Subcutaneous abdominal adipose tissue (tissue), 5 donors: ENCODE measurements at regions not wholly inside any gene's neighbourhood (a gene's known extent, or its start where the extent isn't known, plus 50 kb on each side); places are given as distances from the start of the nearest gene placed in this dataset.

Experiments used
- H3K27ac ChIP-seq: one replicate; pipeline ENCODE4 v1.7.0; 2013; ENCODE audit warnings: low read depth, mild to moderate bottlenecking, inconsistent platforms, low read length, moderate library complexity
- H3K27me3 ChIP-seq, 5 donors: one replicate each; pipeline ENCODE4 v1.7.0; 2013; ENCODE audit warnings: low read length in 5 of 5, inconsistent platforms in 1 of 5; ENCODE audit not compliant: control insufficient read depth in 5 of 5, insufficient read depth in 4 of 5
- H3K36me3 ChIP-seq, 5 donors: one replicate each; pipeline ENCODE4 v1.7.0; 2013; ENCODE audit warnings: low read length in 5 of 5; ENCODE audit not compliant: control insufficient read depth in 5 of 5, insufficient read depth in 5 of 5
- H3K4me1 ChIP-seq, 5 donors: one replicate each; pipeline ENCODE4 v1.7.0; 2013; ENCODE audit warnings: low read length in 5 of 5, mild to moderate bottlenecking in 3 of 5, moderate library complexity in 1 of 5; ENCODE audit not compliant: control insufficient read depth in 5 of 5, insufficient read depth in 5 of 5
- H3K4me3 ChIP-seq, 5 donors: one replicate each; pipeline ENCODE4 v1.7.0; 2013; ENCODE audit warnings: low read length in 5 of 5, low read depth in 1 of 5
- H3K9ac ChIP-seq, 5 donors: one replicate each; pipeline ENCODE4 v1.7.0; 2013; ENCODE audit warnings: low read length in 5 of 5, mild to moderate bottlenecking in 4 of 5, moderate library complexity in 3 of 5
- H3K9me3 ChIP-seq, 5 donors: one replicate each; pipeline ENCODE4 v1.7.0; 2013; ENCODE audit warnings: low read length in 5 of 5; ENCODE audit not compliant: control insufficient read depth in 5 of 5
- donor health status: healthy.
- donor health status: healthy.
- donor health status: healthy.
- donor health status: healthy.
- donor health status: healthy.

GRCh38 chr3:106078635-106079034, 209.8 kb upstream of the CBLB start:
- Histone ChIP-seq H3K9ac (no peak overlapping the region), H3K9me3 (no peaks in the 10 kb centered on the region), H3K36me3 (no peaks in the 10 kb centered on the region), H3K4me3 (no peak overlapping the region), H3K27ac (no peak overlapping the region), H3K4me1 (peaks cover 0 to 4% (median 0%) of the 10 kb centered on the region in 5 donors), H3K27me3 (no peaks in the 10 kb centered on the region)

- Histone ChIP-seq H3K27ac (no peak overlapping the region), H3K9me3 (no peaks in the 10 kb centered on the region), H3K4me3 (no peak overlapping the region), H3K36me3 (no peaks in the 10 kb centered on the region), H3K4me1 (peaks cover 0 to 4% (median 0%) of the 10 kb centered on the region in 5 donors), H3K27me3 (no peaks in the 10 kb centered on the region), H3K9ac (peak overlapping the region in 1 of 5 donors; percentile 39)
Measured at GRCh38 chr3:106082616-106083015, 213.8 kb upstream of the CBLB start.

GRCh38 chr3:106083207-106083606, 214.4 kb upstream of the CBLB start:
- Histone ChIP-seq H3K9ac (no peak overlapping the region), H3K4me1 (peaks cover 0 to 4% (median 0%) of the 10 kb centered on the region in 5 donors), H3K27me3 (no peaks in the 10 kb centered on the region), H3K27ac (no peak overlapping the region), H3K4me3 (no peak overlapping the region), H3K9me3 (no peaks in the 10 kb centered on the region), H3K36me3 (no peaks in the 10 kb centered on the region)

GRCh38 chr3:106083854-106084253, 215.0 kb upstream of the CBLB start:
- H3K4me3 ChIP-seq: no peak overlapping the region
- peaks cover 0 to 4% (median 0%) of the 10 kb centered on the region in 5 donors for H3K4me1 ChIP-seq
- no peaks in the 10 kb centered on the region for H3K27me3 ChIP-seq
- no peaks in the 10 kb centered on the region for H3K9me3 ChIP-seq
- H3K36me3 ChIP-seq: no peaks in the 10 kb centered on the region
- no peak overlapping the region for H3K27ac ChIP-seq
- H3K9ac ChIP-seq: no peak overlapping the region

DNA sequence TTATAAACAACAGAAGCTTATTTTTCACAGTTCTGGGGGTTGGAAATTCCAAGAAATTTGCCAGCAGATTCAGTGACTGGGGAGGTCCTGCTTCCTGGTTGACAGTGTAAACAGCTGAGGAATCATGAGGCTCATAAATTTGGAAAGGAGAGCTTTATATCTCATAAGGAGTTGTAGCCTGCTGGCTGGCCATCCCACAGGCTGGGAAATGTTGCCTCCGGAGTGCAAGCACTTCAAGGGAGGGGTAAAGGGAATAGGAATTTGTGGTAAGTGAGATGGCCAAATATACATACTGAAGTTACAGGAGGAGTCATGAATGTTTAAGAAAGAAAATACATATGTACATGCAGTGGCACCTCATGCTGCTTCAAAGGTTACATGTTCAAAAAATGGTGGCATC, 217.2 kb upstream of the CBLB start:
- Histone ChIP-seq H3K4me3 (no peak overlapping the region), H3K36me3 (no peaks in the 10 kb centered on the region), H3K4me1 (peaks cover 0 to 4% (median 0%) of the 10 kb centered on the region in 5 donors)

GRCh38 chr3:106086636-106087035, 217.8 kb upstream of the CBLB start:
- Histone ChIP-seq H3K27ac (no peak overlapping the region), H3K27me3 (no peaks in the 10 kb centered on the region), H3K9me3 (no peaks in the 10 kb centered on the region), H3K4me3 (no peak overlapping the region), H3K36me3 (no peaks in the 10 kb centered on the region), H3K4me1 (peaks cover 0 to 4% (median 0%) of the 10 kb centered on the region in 5 donors), H3K9ac (no peak overlapping the region)

More for the DNA sequence above, 217.2 kb upstream of the CBLB start:
- no peaks in the 10 kb centered on the region for H3K27me3 ChIP-seq
- H3K9me3 ChIP-seq: no peaks in the 10 kb centered on the region
- no peak overlapping the region for H3K27ac ChIP-seq
- no peak overlapping the region for H3K9ac ChIP-seq

DNA sequence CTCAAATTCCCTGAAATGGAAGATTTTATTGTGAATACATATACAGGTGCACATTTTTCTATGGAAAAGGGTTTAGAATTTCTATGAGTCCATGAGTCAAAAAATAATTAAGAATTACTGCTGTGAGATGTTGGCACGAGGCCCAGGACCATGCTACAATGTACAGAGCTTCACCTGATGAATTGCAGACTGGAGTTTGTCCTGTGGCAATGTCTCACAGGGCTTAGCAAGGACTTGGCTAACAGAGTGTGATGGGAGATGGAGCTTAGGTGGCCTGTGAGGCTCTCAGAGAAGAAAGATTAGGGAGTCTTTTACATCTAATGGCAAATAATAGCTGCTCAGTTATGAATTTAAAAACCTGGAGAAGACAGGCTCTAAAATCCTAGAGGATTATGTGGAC, 219.5 kb upstream of the CBLB start:
- H3K27ac ChIP-seq: no peak overlapping the region

GRCh38 chr3:106088899-106089298, 220.1 kb upstream of the CBLB start:
- Histone ChIP-seq H3K27me3 (no peaks in the 10 kb centered on the region), H3K9me3 (no peaks in the 10 kb centered on the region), H3K27ac (no peak overlapping the region), H3K36me3 (no peaks in the 10 kb centered on the region), H3K4me3 (no peak overlapping the region), H3K9ac (no peak overlapping the region), H3K4me1 (no peaks in the 10 kb centered on the region)

More for the DNA sequence above, 219.5 kb upstream of the CBLB start:
- Histone ChIP-seq H3K9me3 (no peaks in the 10 kb centered on the region), H3K36me3 (no peaks in the 10 kb centered on the region), H3K4me3 (no peak overlapping the region), H3K27me3 (no peaks in the 10 kb centered on the region), H3K9ac (no peak overlapping the region), H3K4me1 (no peaks in the 10 kb centered on the region)

DNA sequence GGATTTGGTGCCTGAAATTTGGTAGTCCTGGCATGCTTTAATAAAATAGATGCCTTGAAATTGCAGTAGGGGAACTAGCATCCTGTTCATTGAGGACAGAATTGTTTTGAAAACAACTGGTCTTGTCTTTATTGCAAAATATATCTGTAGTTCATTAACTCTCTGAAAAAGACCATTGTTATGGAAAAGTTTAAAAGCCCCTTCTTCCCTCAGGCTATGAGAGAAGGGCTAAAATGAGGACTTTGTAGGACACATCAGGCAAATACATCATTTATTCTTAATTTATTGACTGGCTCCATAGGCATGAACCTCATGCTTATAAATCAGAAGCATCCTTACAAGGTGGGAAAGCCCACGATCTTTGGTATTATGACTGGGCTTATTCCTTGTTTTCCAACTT, 221.0 kb upstream of the CBLB start:
- H3K4me1 ChIP-seq: no peaks in the 10 kb centered on the region
- no peak overlapping the region for H3K4me3 ChIP-seq
- H3K9me3 ChIP-seq: no peaks in the 10 kb centered on the region
- no peak overlapping the region for H3K9ac ChIP-seq
- H3K27ac ChIP-seq: no peak overlapping the region
- H3K27me3 ChIP-seq: no peaks in the 10 kb centered on the region
- no peaks in the 10 kb centered on the region for H3K36me3 ChIP-seq

- Histone ChIP-seq H3K27ac (no peak overlapping the region), H3K27me3 (no peaks in the 10 kb centered on the region), H3K4me1 (no peaks in the 10 kb centered on the region), H3K36me3 (no peaks in the 10 kb centered on the region), H3K9ac (no peak overlapping the region), H3K9me3 (no peaks in the 10 kb centered on the region), H3K4me3 (no peak overlapping the region)
Measured at GRCh38 chr3:106092792-106093191, 224.0 kb upstream of the CBLB start.

DNA sequence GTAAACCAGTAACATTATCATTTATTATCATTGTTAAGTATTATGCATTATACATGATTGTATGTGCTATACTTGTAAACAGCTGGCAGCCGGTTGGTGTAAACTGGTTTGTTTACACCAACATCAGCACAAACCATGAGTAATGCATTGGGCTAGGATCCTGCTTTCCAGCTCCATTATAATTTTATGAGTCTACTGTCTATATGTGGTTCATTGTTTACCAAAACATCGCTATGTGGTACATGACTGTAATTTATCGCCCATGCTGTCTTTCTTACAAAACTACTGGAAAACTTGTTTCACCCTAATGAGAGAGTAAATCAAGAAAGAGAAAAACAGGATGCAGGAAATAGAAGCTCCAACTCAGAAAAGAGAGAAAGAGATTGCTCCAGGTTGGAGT, 224.8 kb upstream of the CBLB start:
- Histone ChIP-seq H3K27me3 (no peaks in the 10 kb centered on the region), H3K4me1 (no peaks in the 10 kb centered on the region), H3K4me3 (no peak overlapping the region), H3K9me3 (no peaks in the 10 kb centered on the region), H3K9ac (no peak overlapping the region), H3K36me3 (no peaks in the 10 kb centered on the region), H3K27ac (no peak overlapping the region)
